Thyroid gland (tissue), 4 donors: ENCODE measurements at regions not wholly inside any gene's neighbourhood (a gene's known extent, or its start where the extent isn't known, plus 50 kb on each side); places are given as distances from the start of the nearest gene placed in this dataset.

Source experiments
- DNase-seq, 2 donors: peaks; one replicate each; pipeline ENCODE4 v3.0.0-alpha.2; 2019
- H3K27ac ChIP-seq, 3 donors: fragments of 200-600 bp; sonication (generic); 1 replicate in 2 of 3; 2 replicates in 1 of 3; pipeline ENCODE4 v1.5.1; 2016 to 2019; ENCODE audit warnings: mild to moderate bottlenecking in 1 of 3, moderate library complexity in 1 of 3
- H3K27me3 ChIP-seq: fragments of 200-600 bp; sonication (generic); one replicate; pipeline ENCODE4 v1.5.1; 2019
- H3K36me3 ChIP-seq, 2 donors: fragments of 200-600 bp; sonication (generic); one replicate each; pipeline ENCODE4 v1.5.1; 2016 to 2019
- H3K4me1 ChIP-seq, 2 donors: fragments of 200-600 bp; sonication (generic); one replicate each; pipeline ENCODE4 v1.5.1; 2017 to 2019
- H3K4me3 ChIP-seq, 3 donors: fragments of 200-600 bp; sonication (generic); replicated peaks in 1 of 3; 1 replicate in 2 of 3; 2 replicates in 1 of 3; pipeline ENCODE4 v1.5.1; 2016; ENCODE audit warnings: mild to moderate bottlenecking in 1 of 3
- H3K9me3 ChIP-seq: fragments of 200-600 bp; sonication (generic); one replicate; pipeline ENCODE4 v1.5.1; 2017
- CTCF ChIP-seq, 6 experiments: fragments of 200-600 bp in 3 of 6; fragments of 450-650 bp in 3 of 6; sonication (generic) in 3 of 6; IDR thresholded peaks; one replicate each; pipeline ENCODE4 v1.5.1; 2016 to 2019; ENCODE audit warnings: antibody characterized with exemption in 6 of 6, mild to moderate bottlenecking in 2 of 6, inconsistent platforms in 1 of 6, moderate library complexity in 1 of 6
- POLR2A ChIP-seq, 2 donors: fragments of 450-650 bp; IDR thresholded peaks; one replicate each; pipeline ENCODE4 v1.6.1; 2017; ENCODE audit warnings: antibody characterized with exemption in 2 of 2, mild to moderate bottlenecking in 2 of 2, moderate library complexity in 1 of 2
- WGBS, 2 donors: methylation state at CpG; one replicate each; pipeline ENCODE4 v1.1.5; 2017; 5-methylcytosine and 5-hydroxymethylcytosine counted together
- intact Hi-C: fragments of 100-400 bp; cut with DNase I; formaldehyde crosslinking; loops from one replicate; pipeline ENCODE4 v1.15.1; 2023

GRCh38 chr4:108493596-108493931, 126.8 kb upstream of the RPL34 start:
- TF ChIP-seq POLR2A (IDR thresholded peaks at IDR 0.05) (no peak), CTCF (IDR thresholded peaks at IDR 0.05) (no peak)
- H3K4me1 ChIP-seq: no peaks in the 10 kb centered on the region
- H3K27ac ChIP-seq: no peak overlapping the region
- no peak overlapping the region for H3K4me3 ChIP-seq
- H3K9me3 ChIP-seq: no peaks in the 10 kb centered on the region
- H3K27me3 ChIP-seq: no peaks in the 10 kb centered on the region
- no peak for DNase-seq
- H3K36me3 ChIP-seq: no peaks in the 10 kb centered on the region
- intact Hi-C loops: no loop called here

GRCh38 chr4:108492816-108493595, 127.4 kb upstream of the RPL34 start:
- H3K27me3 ChIP-seq: no peaks in the 10 kb centered on the region
- WGBS, 2 donors: 65 to 100% methylated on average over 2 to 4 of the region's 4 CpGs
- no peak for TF ChIP-seq POLR2A (IDR thresholded peaks at IDR 0.05)
- TF ChIP-seq CTCF (IDR thresholded peaks at IDR 0.05): no peak
- intact Hi-C loops: no loop called here
- no peak overlapping the region for H3K27ac ChIP-seq
- DNase-seq: no peak
- no peaks in the 10 kb centered on the region for H3K4me1 ChIP-seq
- no peaks in the 10 kb centered on the region for H3K36me3 ChIP-seq
- no peaks in the 10 kb centered on the region for H3K9me3 ChIP-seq
- H3K4me3 ChIP-seq: no peak overlapping the region

GRCh38 chr4:108488865-108489264, 131.5 kb upstream of the RPL34 start:
- no peak for TF ChIP-seq POLR2A (IDR thresholded peaks at IDR 0.05)
- TF ChIP-seq CTCF (IDR thresholded peaks at IDR 0.05): no peak
- Histone ChIP-seq H3K4me1 (no peaks in the 10 kb centered on the region), H3K4me3 (no peak overlapping the region), H3K27ac (no peak overlapping the region), H3K27me3 (no peaks in the 10 kb centered on the region), H3K36me3 (no peaks in the 10 kb centered on the region), H3K9me3 (no peaks in the 10 kb centered on the region)
- no peak for DNase-seq
- WGBS, 2 donors: 79 to 83% methylated on average over 1 of the region's 1 CpG
- intact Hi-C loops: no loop called here

GRCh38 chr4:108486046-108486445, 134.3 kb upstream of the RPL34 start:
- no peaks in the 10 kb centered on the region for H3K27me3 ChIP-seq
- no peaks in the 10 kb centered on the region for H3K36me3 ChIP-seq
- no peak overlapping the region for H3K4me3 ChIP-seq
- TF ChIP-seq CTCF (IDR thresholded peaks at IDR 0.05) (no peak), POLR2A (IDR thresholded peaks at IDR 0.05) (no peak)
- intact Hi-C loops: no loop called here
- H3K9me3 ChIP-seq: no peaks in the 10 kb centered on the region
- no peak overlapping the region for H3K27ac ChIP-seq
- no peak for DNase-seq
- 56 to 100% methylated on average over 1 of the region's 1 CpG for WGBS, 2 donors
- no peaks in the 10 kb centered on the region for H3K4me1 ChIP-seq

- H3K9me3 ChIP-seq: no peaks in the 10 kb centered on the region
- H3K27ac ChIP-seq: no peak overlapping the region
- H3K4me3 ChIP-seq: no peak overlapping the region
- no peaks in the 10 kb centered on the region for H3K36me3 ChIP-seq
- 98% methylated on average over 1 of the region's 1 CpG for WGBS, 2 donors
- TF ChIP-seq CTCF (IDR thresholded peaks at IDR 0.05) (no peak), POLR2A (IDR thresholded peaks at IDR 0.05) (no peak)
- H3K27me3 ChIP-seq: no peaks in the 10 kb centered on the region
- DNase-seq: no peak
- no peaks in the 10 kb centered on the region for H3K4me1 ChIP-seq
- intact Hi-C loops: no loop called here
Observed at GRCh38 chr4:108484187-108484586, 136.2 kb upstream of the RPL34 start.
